Spinal cord (tissue), 9 donors: ENCODE measurements at regions not wholly inside any gene's neighbourhood (a gene's known extent, or its start where the extent isn't known, plus 50 kb on each side); places are given as distances from the start of the nearest gene placed in this dataset.
A peak's percentile ranks its signal among the peaks of the same experiment; 100 is the strongest.

Source experiments
- DNase-seq, 6 donors: peaks; one replicate each; pipeline versions ENCODE4 v3.0.0 to v3.0.0-alpha.2; 2013 to 2015; ENCODE audit warnings: low spot score in 6 of 6, low read depth in 4 of 6
- H3K27ac ChIP-seq: one replicate; pipeline ENCODE4 v1.5.1; 2013; ENCODE audit warnings: low read depth, low read length, control low read depth
- H3K27me3 ChIP-seq: one replicate; pipeline ENCODE4 v1.6.1; 2013; ENCODE audit warnings: low read length; ENCODE audit not compliant: control insufficient read depth, insufficient read depth
- H3K36me3 ChIP-seq: one replicate; pipeline ENCODE4 v1.6.1; 2013; ENCODE audit warnings: low read length; ENCODE audit not compliant: control insufficient read depth, insufficient read depth
- H3K4me1 ChIP-seq: one replicate; pipeline ENCODE4 v1.6.1; 2013; ENCODE audit warnings: low read length; ENCODE audit not compliant: control insufficient read depth, insufficient read depth
- H3K4me3 ChIP-seq: one replicate; pipeline ENCODE4 v1.5.1; 2013; ENCODE audit warnings: low read depth, low read length, control low read depth
- H3K9me3 ChIP-seq: one replicate; pipeline ENCODE4 v1.6.1; 2013; ENCODE audit warnings: low read length; ENCODE audit not compliant: control insufficient read depth, insufficient read depth
- WGBS: methylation state at CpG from one replicate; pipeline ENCODE4 v1.1.5; 2013; ENCODE audit warnings: missing lambda C conversion rate; ENCODE audit not compliant: insufficient coverage; 5-methylcytosine and 5-hydroxymethylcytosine counted together
- donor health status: healthy.

GRCh38 chr5:57831932-57832331, 349.3 kb upstream of the ACTBL2 start:
- Histone ChIP-seq H3K4me1 (no peaks in the 10 kb centered on the region), H3K4me3 (no peak overlapping the region), H3K27ac (no peak overlapping the region), H3K9me3 (no peaks in the 10 kb centered on the region), H3K36me3 (no peaks in the 10 kb centered on the region), H3K27me3 (no peaks in the 10 kb centered on the region)
- WGBS = 100% methylated on average over 1 of the region's 2 CpGs
- no peak for DNase-seq

- Histone ChIP-seq H3K4me3 (no peak overlapping the region), H3K36me3 (no peaks in the 10 kb centered on the region), H3K27me3 (no peaks in the 10 kb centered on the region), H3K4me1 (no peaks in the 10 kb centered on the region), H3K27ac (no peak overlapping the region), H3K9me3 (no peaks in the 10 kb centered on the region)
- no peak for DNase-seq
Measured at GRCh38 chr5:57831090-57831489, 348.5 kb upstream of the ACTBL2 start.

GRCh38 chr5:57828221-57828620, 345.6 kb upstream of the ACTBL2 start:
- no peak for DNase-seq
- Histone ChIP-seq H3K9me3 (no peaks in the 10 kb centered on the region), H3K4me1 (no peaks in the 10 kb centered on the region), H3K27me3 (no peaks in the 10 kb centered on the region), H3K4me3 (no peak overlapping the region), H3K27ac (no peak overlapping the region), H3K36me3 (no peaks in the 10 kb centered on the region)
- WGBS = no CpG with 5 or more reads among the region's 1 CpG

- no peak overlapping the region for H3K4me3 ChIP-seq
- no peaks in the 10 kb centered on the region for H3K27me3 ChIP-seq
- H3K9me3 ChIP-seq = peaks cover 4% of the 10 kb centered on the region
- WGBS = 17% methylated on average over 1 of the region's 3 CpGs
- DNase-seq = peak in 2 of 6 donors; percentile 28 to 41
- no peaks in the 10 kb centered on the region for H3K4me1 ChIP-seq
- H3K36me3 ChIP-seq = no peaks in the 10 kb centered on the region
- no peak overlapping the region for H3K27ac ChIP-seq
Measured at GRCh38 chr5:57825031-57825686, 342.5 kb upstream of the ACTBL2 start.

GRCh38 chr5:57824623-57825022, 342.0 kb upstream of the ACTBL2 start:
- H3K36me3 ChIP-seq = no peaks in the 10 kb centered on the region
- WGBS = 80% methylated on average over 1 of the region's 2 CpGs
- peaks cover 5% of the 10 kb centered on the region for H3K9me3 ChIP-seq
- DNase-seq = no peak
- H3K4me1 ChIP-seq = no peaks in the 10 kb centered on the region
- H3K4me3 ChIP-seq = no peak overlapping the region
- no peak overlapping the region for H3K27ac ChIP-seq
- H3K27me3 ChIP-seq = no peaks in the 10 kb centered on the region

- Histone ChIP-seq H3K4me3 (no peak overlapping the region), H3K9me3 (peaks cover 5% of the 10 kb centered on the region), H3K27me3 (no peaks in the 10 kb centered on the region), H3K27ac (no peak overlapping the region), H3K36me3 (no peaks in the 10 kb centered on the region), H3K4me1 (no peaks in the 10 kb centered on the region)
- no peak for DNase-seq
- WGBS = no CpG with 5 or more reads among the region's 2 CpGs
Measured at GRCh38 chr5:57824047-57824446, 341.4 kb upstream of the ACTBL2 start.

GRCh38 chr5:57822651-57823050, 340.0 kb upstream of the ACTBL2 start:
- H3K36me3 ChIP-seq = no peaks in the 10 kb centered on the region
- H3K9me3 ChIP-seq = peaks cover 5% of the 10 kb centered on the region
- H3K4me3 ChIP-seq = no peak overlapping the region
- no CpG with 5 or more reads among the region's 5 CpGs for WGBS
- no peaks in the 10 kb centered on the region for H3K4me1 ChIP-seq
- no peak for DNase-seq
- H3K27ac ChIP-seq = no peak overlapping the region
- H3K27me3 ChIP-seq = no peaks in the 10 kb centered on the region

GRCh38 chr5:57818397-57818796, 335.8 kb upstream of the ACTBL2 start:
- Histone ChIP-seq H3K4me1 (no peaks in the 10 kb centered on the region), H3K36me3 (no peaks in the 10 kb centered on the region), H3K27ac (no peak overlapping the region), H3K9me3 (peaks cover 5% of the 10 kb centered on the region), H3K27me3 (no peaks in the 10 kb centered on the region), H3K4me3 (no peak overlapping the region)
- DNase-seq = no peak

- no peaks in the 10 kb centered on the region for H3K4me1 ChIP-seq
- peaks cover 5% of the 10 kb centered on the region for H3K9me3 ChIP-seq
- H3K27ac ChIP-seq = no peak overlapping the region
- H3K27me3 ChIP-seq = no peaks in the 10 kb centered on the region
- WGBS = no CpG with 5 or more reads among the region's 3 CpGs
- no peaks in the 10 kb centered on the region for H3K36me3 ChIP-seq
- DNase-seq = no peak
- H3K4me3 ChIP-seq = no peak overlapping the region
Measured at GRCh38 chr5:57817924-57818323, 335.3 kb upstream of the ACTBL2 start.

- no peak overlapping the region for H3K27ac ChIP-seq
- WGBS = 100% methylated on average over 1 of the region's 2 CpGs
- H3K36me3 ChIP-seq = no peaks in the 10 kb centered on the region
- no peaks in the 10 kb centered on the region for H3K4me1 ChIP-seq
- H3K4me3 ChIP-seq = no peak overlapping the region
- peak in 1 of 6 donors; percentile 49 for DNase-seq
- peaks cover 5% of the 10 kb centered on the region for H3K9me3 ChIP-seq
- H3K27me3 ChIP-seq = no peaks in the 10 kb centered on the region
Measured at GRCh38 chr5:57817001-57817453, 334.4 kb upstream of the ACTBL2 start.
